Esophagus muscularis mucosa (tissue), 4 donors: ENCODE measurements at regions not wholly inside any gene's neighbourhood (a gene's known extent, or its start where the extent isn't known, plus 50 kb on each side); places are given as distances from the start of the nearest gene placed in this dataset.

ENCODE experiments used
- DNase-seq: peaks from one replicate; pipeline ENCODE4 v3.0.0-alpha.2; 2017; ENCODE audit errors: extremely low spot score
- H3K27ac ChIP-seq, 4 donors: fragments of 200-600 bp; sonication (generic); replicated peaks in 1 of 4; 1 replicate in 3 of 4; 2 replicates in 1 of 4; pipeline ENCODE4 v1.5.1; 2016 to 2019; ENCODE audit warnings: mild to moderate bottlenecking in 1 of 4
- H3K27me3 ChIP-seq, 4 donors: fragments of 200-600 bp; sonication (generic); one replicate each; pipeline versions ENCODE4 v1.5.1 to v1.6.0; 2016 to 2019
- H3K36me3 ChIP-seq, 4 donors: fragments of 200-600 bp; sonication (generic); one replicate each; pipeline ENCODE4 v1.5.1; 2016 to 2019
- H3K4me1 ChIP-seq, 4 donors: fragments of 200-600 bp; sonication (generic); one replicate each; pipeline ENCODE4 v1.5.1; 2016 to 2019
- H3K4me3 ChIP-seq, 4 donors: fragments of 200-600 bp; sonication (generic); 1 replicate in 2 of 4; 2 replicates in 2 of 4; pipeline ENCODE4 v1.5.1; 2016 to 2019; ENCODE audit warnings: mild to moderate bottlenecking in 4 of 4, moderate library complexity in 1 of 4
- H3K9me3 ChIP-seq, 4 donors: fragments of 200-600 bp; sonication (generic); 1 replicate in 3 of 4; 2 replicates in 1 of 4; pipeline ENCODE4 v1.5.1; 2016 to 2019
- EP300 ChIP-seq: sonication (generic); formaldehyde crosslinking; IDR thresholded peaks from one replicate; pipeline ENCODE4 v1.6.1; 2017; ENCODE audit warnings: antibody characterized with exemption
- POLR2A ChIP-seq: fragments of 450-650 bp; IDR thresholded peaks from one replicate; pipeline ENCODE4 v1.6.1; 2017; ENCODE audit warnings: antibody characterized with exemption, moderate library complexity, mild to moderate bottlenecking, low read depth
- POLR2AphosphoS5 ChIP-seq, 2 donors: sonication (generic); formaldehyde crosslinking; IDR thresholded peaks; one replicate each; pipeline ENCODE4 v1.6.1; 2017; ENCODE audit warnings: antibody characterized with exemption in 2 of 2
- WGBS: methylation state at CpG from one replicate; pipeline ENCODE4 v1.1.5; 2018; 5-methylcytosine and 5-hydroxymethylcytosine counted together
- intact Hi-C: fragments of 100-400 bp; cut with DNase I; formaldehyde crosslinking; loops from one replicate; pipeline ENCODE4 v1.15.1; 2023
- TF ChIP-seq, protein P1 (sequence below), 3 experiments: fragments of 200-600 bp in 2 of 3; fragments of 450-650 bp in 1 of 3; sonication (generic) in 2 of 3; IDR thresholded peaks; one replicate each; pipeline ENCODE4 v1.5.1; 2017 to 2019; ENCODE audit warnings: antibody characterized with exemption in 3 of 3, mild to moderate bottlenecking in 2 of 3, moderate library complexity in 1 of 3

DNA sequence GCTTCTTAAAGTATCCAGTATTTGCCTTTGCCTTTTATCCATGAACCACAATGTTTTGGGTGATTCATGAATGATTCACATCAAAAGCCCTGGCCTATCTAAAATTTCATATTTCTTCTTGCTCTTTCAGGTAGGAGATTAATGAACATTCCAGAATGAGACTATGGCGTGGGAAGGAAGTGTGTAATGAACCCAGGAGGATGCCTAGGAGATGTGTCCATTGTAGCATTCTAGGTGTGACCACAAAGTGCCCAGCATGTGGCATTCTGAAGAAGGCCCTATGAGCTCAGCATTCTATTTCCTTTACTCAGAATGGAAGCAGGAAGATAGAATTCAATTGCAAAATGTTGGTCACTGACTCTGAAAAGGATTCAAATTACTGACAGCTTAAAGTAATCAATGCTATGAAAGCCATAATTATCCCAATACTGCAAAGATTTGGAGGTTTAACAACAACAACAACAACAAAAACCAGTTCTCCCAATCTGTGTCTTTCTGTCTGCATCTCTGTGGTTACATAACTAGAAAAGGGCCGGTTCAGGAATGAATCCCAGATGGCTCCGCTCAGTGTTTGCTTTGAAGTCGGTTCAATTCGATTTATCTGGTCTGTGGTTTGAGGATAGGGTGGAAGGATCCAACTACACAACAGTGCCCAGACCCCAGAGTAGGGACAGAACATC is 126.7 kb downstream of the FOXD1 start:
- Histone ChIP-seq H3K27ac (no peak overlapping the region), H3K27me3 (peaks cover 0 to 13% (median 0%) of the 10 kb centered on the region in 4 donors)
- 57% methylated on average over 5 of the region's 5 CpGs for WGBS

GRCh38 chr5:73319036-73319435 is 129.5 kb downstream of the FOXD1 start:
- Histone ChIP-seq H3K4me3 (no peak overlapping the region), H3K36me3 (no peaks in the 10 kb centered on the region), H3K4me1 (no peaks in the 10 kb centered on the region), H3K27me3 (peaks cover 0 to 20% (median 0%) of the 10 kb centered on the region in 4 donors), H3K9me3 (no peaks in the 10 kb centered on the region), H3K27ac (no peak overlapping the region)
- 91% methylated on average over 6 of the region's 6 CpGs for WGBS
- TF ChIP-seq POLR2A (no peak), EP300 (no peak)
- TF ChIP-seq, protein P1, sequence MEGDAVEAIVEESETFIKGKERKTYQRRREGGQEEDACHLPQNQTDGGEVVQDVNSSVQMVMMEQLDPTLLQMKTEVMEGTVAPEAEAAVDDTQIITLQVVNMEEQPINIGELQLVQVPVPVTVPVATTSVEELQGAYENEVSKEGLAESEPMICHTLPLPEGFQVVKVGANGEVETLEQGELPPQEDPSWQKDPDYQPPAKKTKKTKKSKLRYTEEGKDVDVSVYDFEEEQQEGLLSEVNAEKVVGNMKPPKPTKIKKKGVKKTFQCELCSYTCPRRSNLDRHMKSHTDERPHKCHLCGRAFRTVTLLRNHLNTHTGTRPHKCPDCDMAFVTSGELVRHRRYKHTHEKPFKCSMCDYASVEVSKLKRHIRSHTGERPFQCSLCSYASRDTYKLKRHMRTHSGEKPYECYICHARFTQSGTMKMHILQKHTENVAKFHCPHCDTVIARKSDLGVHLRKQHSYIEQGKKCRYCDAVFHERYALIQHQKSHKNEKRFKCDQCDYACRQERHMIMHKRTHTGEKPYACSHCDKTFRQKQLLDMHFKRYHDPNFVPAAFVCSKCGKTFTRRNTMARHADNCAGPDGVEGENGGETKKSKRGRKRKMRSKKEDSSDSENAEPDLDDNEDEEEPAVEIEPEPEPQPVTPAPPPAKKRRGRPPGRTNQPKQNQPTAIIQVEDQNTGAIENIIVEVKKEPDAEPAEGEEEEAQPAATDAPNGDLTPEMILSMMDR (IDR thresholded peaks at IDR 0.05) = no peak
- intact Hi-C loops = no loop called here
- DNase-seq = no peak

More for the DNA sequence above, 126.7 kb downstream of the FOXD1 start:
- intact Hi-C loops = no loop called here
- Histone ChIP-seq H3K36me3 (no peaks in the 10 kb centered on the region), H3K9me3 (peaks cover 0 to 3% (median 0%) of the 10 kb centered on the region in 4 donors), H3K4me1 (no peaks in the 10 kb centered on the region), H3K4me3 (no peak overlapping the region)
- TF ChIP-seq POLR2A = no peak
- no peak for TF ChIP-seq POLR2AphosphoS5 (IDR thresholded peaks at IDR 0.05)
- TF ChIP-seq, protein P1 (IDR thresholded peaks at IDR 0.05) = no peak
- no peak for TF ChIP-seq EP300
- DNase-seq = peak; percentile 4

GRCh38 chr5:73318308-73318719 is 130.3 kb downstream of the FOXD1 start:
- intact Hi-C loops = no loop called here
- H3K27me3 ChIP-seq = peaks cover 0 to 24% (median 0%) of the 10 kb centered on the region in 4 donors
- TF ChIP-seq POLR2AphosphoS5 (IDR thresholded peaks at IDR 0.05) (no peak), EP300 (no peak), POLR2A (no peak)
- TF ChIP-seq, protein P1 (IDR thresholded peaks at IDR 0.05) = no peak

GRCh38 chr5:73317523-73317922 is 131.1 kb downstream of the FOXD1 start:
- Histone ChIP-seq H3K36me3 (no peaks in the 10 kb centered on the region), H3K4me3 (no peak overlapping the region), H3K27ac (no peak overlapping the region), H3K4me1 (peaks cover 0 to 2% (median under 1%) of the 10 kb centered on the region in 4 donors), H3K9me3 (no peaks in the 10 kb centered on the region), H3K27me3 (peaks cover 0 to 18% (median 0%) of the 10 kb centered on the region in 4 donors)
- DNase-seq = no peak
- intact Hi-C loops = no loop called here
- WGBS = 100% methylated on average over 2 of the region's 2 CpGs
- TF ChIP-seq POLR2AphosphoS5 (IDR thresholded peaks at IDR 0.05) (no peak), POLR2A (no peak), EP300 (no peak)
- TF ChIP-seq, protein P1 (IDR thresholded peaks at IDR 0.05) = no peak

More at GRCh38 chr5:73318308-73318719, 130.3 kb downstream of the FOXD1 start:
- no peaks in the 10 kb centered on the region for H3K36me3 ChIP-seq
- WGBS = 35% methylated on average over 1 of the region's 1 CpG
- no peak overlapping the region for H3K4me3 ChIP-seq
- no peak for DNase-seq
- H3K9me3 ChIP-seq = no peaks in the 10 kb centered on the region
- no peaks in the 10 kb centered on the region for H3K4me1 ChIP-seq
- H3K27ac ChIP-seq = no peak overlapping the region
